A673 (cell line): ENCODE measurements at regions not wholly inside any gene's neighbourhood (a gene's known extent, or its start where the extent isn't known, plus 50 kb on each side); places are given as distances from the start of the nearest gene placed in this dataset.

Experiments used
- CTCF ChIP-seq: fragments of 300-800, 200-600 bp; sonication (generic); conservative IDR thresholded peaks from 2 replicates; pipeline ENCODE4 v1.5.1; 2017; ENCODE audit warnings: low read depth, mild to moderate bottlenecking, antibody characterized with exemption, low read length, moderate library complexity, mixed read lengths
- EZH2 ChIP-seq: fragments of 200-600 bp; sonication (generic); IDR thresholded peaks from 2 replicates; pipeline ENCODE4 v1.6.1; 2017; ENCODE audit warnings: borderline replicate concordance, low read depth, mild to moderate bottlenecking, mixed read lengths, antibody characterized with exemption, low read length; ENCODE audit not compliant: poor library complexity, severe bottlenecking

- TF ChIP-seq CTCF: no peak
- TF ChIP-seq EZH2: no peak
Measured at GRCh38 chr15:35777061-35777460, 231.1 kb upstream of the DPH6 start.
